Loucy (cell line): ENCODE measurements at regions not wholly inside any gene's neighbourhood (a gene's known extent, or its start where the extent isn't known, plus 50 kb on each side); places are given as distances from the start of the nearest gene placed in this dataset.

Experiments used
- EZH2phosphoT487 ChIP-seq: fragments of 200-600 bp; IDR thresholded peaks from 2 replicates; pipeline ENCODE4 v1.6.1; 2018; ENCODE audit warnings: antibody characterized with exemption, mild to moderate bottlenecking, moderate library complexity, borderline replicate concordance
- TF ChIP-seq, protein P1 (sequence below): fragments of 200-600 bp; sonication (generic); conservative IDR thresholded peaks from 2 replicates; pipeline ENCODE4 v1.5.1; 2014; ENCODE audit warnings: mild to moderate bottlenecking, antibody characterized with exemption, low read length

DNA sequence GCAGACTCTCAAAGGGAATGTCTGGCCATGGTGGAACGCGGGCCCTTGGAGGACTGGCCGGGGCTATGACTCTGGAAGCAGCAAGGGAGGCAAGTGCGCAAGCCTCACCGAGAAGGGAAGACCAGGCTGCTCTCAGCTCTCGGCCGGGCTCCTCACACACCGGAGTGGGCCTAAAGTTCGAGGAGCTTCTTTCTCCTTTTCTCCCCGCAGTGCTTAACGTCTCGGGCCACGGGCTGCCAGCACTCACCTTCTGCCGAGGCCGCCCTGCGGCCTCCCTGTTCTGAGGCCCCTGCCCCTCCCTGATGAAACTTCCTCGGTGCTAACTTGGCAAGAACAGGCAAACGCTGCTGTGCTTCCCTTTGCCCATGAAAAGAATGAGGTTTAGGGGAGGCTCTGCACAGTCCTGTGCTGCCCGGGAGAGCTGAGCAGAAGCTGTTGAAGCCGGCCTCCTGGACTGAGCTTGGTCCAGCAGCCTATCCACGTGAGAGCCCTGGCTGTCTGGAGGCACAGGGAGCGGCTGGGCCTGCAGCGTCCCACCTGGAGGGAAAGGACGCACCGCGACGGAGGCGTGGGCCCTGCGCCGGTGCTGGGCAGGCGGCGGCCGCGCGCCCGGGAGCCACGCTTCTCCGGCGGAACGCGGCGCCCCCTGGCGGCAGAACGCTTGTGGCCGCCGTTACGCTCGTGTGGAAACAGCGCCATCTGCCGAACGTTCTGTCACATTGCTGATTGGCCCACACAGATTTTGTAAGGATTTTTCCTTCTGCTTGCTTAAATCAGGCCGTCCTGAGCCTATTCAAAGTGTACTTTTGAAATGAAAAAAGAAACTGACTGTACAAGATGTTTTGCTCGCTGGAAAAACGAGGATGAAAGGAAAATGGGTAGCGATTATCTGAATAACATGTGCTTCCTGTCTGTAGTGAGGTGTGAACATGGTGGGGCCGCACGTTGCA lies 65.0 kb upstream of the TMEM45B start:
- no peak for TF ChIP-seq EZH2phosphoT487
- TF ChIP-seq, protein P1, sequence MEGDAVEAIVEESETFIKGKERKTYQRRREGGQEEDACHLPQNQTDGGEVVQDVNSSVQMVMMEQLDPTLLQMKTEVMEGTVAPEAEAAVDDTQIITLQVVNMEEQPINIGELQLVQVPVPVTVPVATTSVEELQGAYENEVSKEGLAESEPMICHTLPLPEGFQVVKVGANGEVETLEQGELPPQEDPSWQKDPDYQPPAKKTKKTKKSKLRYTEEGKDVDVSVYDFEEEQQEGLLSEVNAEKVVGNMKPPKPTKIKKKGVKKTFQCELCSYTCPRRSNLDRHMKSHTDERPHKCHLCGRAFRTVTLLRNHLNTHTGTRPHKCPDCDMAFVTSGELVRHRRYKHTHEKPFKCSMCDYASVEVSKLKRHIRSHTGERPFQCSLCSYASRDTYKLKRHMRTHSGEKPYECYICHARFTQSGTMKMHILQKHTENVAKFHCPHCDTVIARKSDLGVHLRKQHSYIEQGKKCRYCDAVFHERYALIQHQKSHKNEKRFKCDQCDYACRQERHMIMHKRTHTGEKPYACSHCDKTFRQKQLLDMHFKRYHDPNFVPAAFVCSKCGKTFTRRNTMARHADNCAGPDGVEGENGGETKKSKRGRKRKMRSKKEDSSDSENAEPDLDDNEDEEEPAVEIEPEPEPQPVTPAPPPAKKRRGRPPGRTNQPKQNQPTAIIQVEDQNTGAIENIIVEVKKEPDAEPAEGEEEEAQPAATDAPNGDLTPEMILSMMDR: peak; percentile 97
